IMR-90 (cell line): ENCODE measurements at regions not wholly inside any gene's neighbourhood (a gene's known extent, or its start where the extent isn't known, plus 50 kb on each side); places are given as distances from the start of the nearest gene placed in this dataset.

ENCODE experiments used
- ATAC-seq: fragments of 200-7000 bp; cut with Tn5 transposase; 2 replicates; pipeline ENCODE4 v1.9.1; 2020; ENCODE audit warnings: low read depth, mild to moderate bottlenecking, moderate library complexity
- BruUV-seq: library from RNA; stranded (reverse); fragments of 400-500 nt; replicated peaks from 2 replicates; lab custom pipeline; 2021; lab: Mats Ljungman, UMichigan
- CTCF ChIA-PET: fragments of 300-600 bp; formaldehyde crosslinking; extraction: SDS; loops from one replicate; lab custom pipeline; 2021; ENCODE audit warnings: antibody characterized with exemption; lab: Yijun Ruan, JAX
- POLR2A ChIA-PET: fragments of 300-600 bp; sonication (Branson Sonifier 250); formaldehyde crosslinking; loops from one replicate; lab custom pipeline; 2022; ENCODE audit warnings: antibody characterized with exemption; ENCODE audit not compliant: unreplicated experiment; lab: Charles Lee
- DNase-seq: peaks from one replicate; pipeline ENCODE4 v3.0.0; 2013
- H2AFZ ChIP-seq: replicated peaks from 2 replicates; pipeline ENCODE3; 2013; ENCODE audit warnings: low read length, mild to moderate bottlenecking; ENCODE audit not compliant: poor library complexity
- H2AK5ac ChIP-seq: 2 replicates; pipeline ENCODE4 v1.6.1; 2013; ENCODE audit warnings: low read depth, low read length, inconsistent platforms
- H2AK9ac ChIP-seq: replicated peaks from 2 replicates; pipeline ENCODE3; 2013; ENCODE audit warnings: mild to moderate bottlenecking, low read depth, low read length, moderate library complexity; ENCODE audit not compliant: poor library complexity
- H2BK120ac ChIP-seq: 2 replicates; pipeline ENCODE4 v1.6.1; 2013; ENCODE audit warnings: low read depth, low read length, inconsistent platforms
- H2BK15ac ChIP-seq: 3 replicates; pipeline ENCODE4 v1.6.1; 2013; ENCODE audit warnings: low read depth, low read length, inconsistent platforms
- H2BK20ac ChIP-seq: 2 replicates; pipeline ENCODE4 v1.6.1; 2013; ENCODE audit warnings: low read depth, mild to moderate bottlenecking, inconsistent platforms, low read length, moderate library complexity
- H2BK5ac ChIP-seq: 2 replicates; pipeline ENCODE4 v1.6.1; 2013; ENCODE audit warnings: mild to moderate bottlenecking, low read depth, low read length, inconsistent platforms; ENCODE audit not compliant: poor library complexity, severe bottlenecking
- H3K14ac ChIP-seq: replicated peaks from 2 replicates; pipeline ENCODE4 v1.6.1; 2013; ENCODE audit warnings: low read depth, low read length, inconsistent platforms
- H3K18ac ChIP-seq: 2 replicates; pipeline ENCODE4 v1.6.1; 2013; ENCODE audit warnings: low read depth, low read length, control low read depth
- H3K23ac ChIP-seq: 2 replicates; pipeline ENCODE4 v1.6.1; 2013; ENCODE audit warnings: low read depth, low read length, inconsistent platforms
- H3K27ac ChIP-seq: 2 replicates; pipeline ENCODE4 v1.5.1; 2013; ENCODE audit warnings: mild to moderate bottlenecking, control low read depth, low read length; ENCODE audit not compliant: insufficient read depth
- H3K27me3 ChIP-seq: 2 replicates; pipeline ENCODE4 v1.6.1; 2013; ENCODE audit warnings: low read length; ENCODE audit not compliant: control insufficient read depth, insufficient read depth
- H3K36me3 ChIP-seq: 2 replicates; pipeline ENCODE4 v1.6.1; 2013; ENCODE audit warnings: low read length, mixed read lengths; ENCODE audit not compliant: control insufficient read depth, insufficient read depth
- H3K4ac ChIP-seq: 2 replicates; pipeline ENCODE4 v1.6.1; 2013; ENCODE audit warnings: low read depth, low read length, inconsistent platforms
- H3K4me1 ChIP-seq: 2 replicates; pipeline ENCODE4 v1.6.1; 2013; ENCODE audit warnings: low read length, mixed read lengths; ENCODE audit not compliant: control insufficient read depth, insufficient read depth
- H3K4me2 ChIP-seq: 2 replicates; pipeline ENCODE4 v1.6.1; 2013; ENCODE audit warnings: low read depth, mild to moderate bottlenecking, control low read depth, low read length, moderate library complexity
- H3K4me3 ChIP-seq: 2 replicates; pipeline ENCODE4 v1.5.1; 2013; ENCODE audit warnings: low read depth, mild to moderate bottlenecking, control low read depth, low read length, moderate library complexity; ENCODE audit not compliant: insufficient read depth
- H3K56ac ChIP-seq: 2 replicates; pipeline ENCODE4 v1.6.1; 2013; ENCODE audit warnings: low read length, inconsistent platforms; ENCODE audit not compliant: insufficient read depth; ENCODE audit errors: extremely low read depth
- H3K79me1 ChIP-seq, 2 experiments: 2 replicates each; pipeline ENCODE4 v1.6.1; 2013; ENCODE audit warnings: low read length in 2 of 2, inconsistent platforms in 1 of 2, low read depth in 1 of 2
- H3K9ac ChIP-seq: 2 replicates; pipeline ENCODE4 v1.6.1; 2013; ENCODE audit warnings: low read depth, low read length, control low read depth
- H3K9me1 ChIP-seq: 2 replicates; pipeline ENCODE4 v1.6.1; 2013; ENCODE audit warnings: low read length, inconsistent platforms; ENCODE audit not compliant: insufficient read depth
- H3K9me3 ChIP-seq: 2 replicates; pipeline ENCODE4 v1.6.1; 2013; ENCODE audit warnings: low read length; ENCODE audit not compliant: control insufficient read depth, insufficient read depth
- H4K20me1 ChIP-seq: 2 replicates; pipeline ENCODE4 v1.6.1; 2013; ENCODE audit warnings: low read length, inconsistent platforms; ENCODE audit not compliant: insufficient read depth
- H4K5ac ChIP-seq: 2 replicates; pipeline ENCODE4 v1.6.1; 2013; ENCODE audit warnings: mild to moderate bottlenecking, low read depth, low read length, control low read depth
- H4K8ac ChIP-seq, 2 experiments: 2 replicates each; pipeline ENCODE4 v1.6.1; 2013; ENCODE audit warnings: low read depth in 2 of 2, low read length in 2 of 2, control low read depth in 1 of 2, inconsistent platforms in 1 of 2
- H4K91ac ChIP-seq: 2 replicates; pipeline ENCODE4 v1.6.1; 2013; ENCODE audit warnings: low read depth, low read length, inconsistent platforms; ENCODE audit not compliant: insufficient read depth
- CHD1 ChIP-seq: IDR thresholded peaks from 2 replicates; pipeline ENCODE4 v1.6.1; 2012; ENCODE audit warnings: low read depth, low read length, improper control_type of control experiment
- MAFK ChIP-seq: IDR thresholded peaks from 2 replicates; pipeline ENCODE4 v1.6.1; 2012; ENCODE audit warnings: low read depth, low read length, improper control_type of control experiment
- SMC3 ChIP-seq: fragments of 150-350 bp; IDR thresholded peaks from 2 replicates; pipeline ENCODE4 v1.6.1; 2016; ENCODE audit warnings: low read depth, mild to moderate bottlenecking, antibody characterized with exemption, low read length, moderate library complexity
- WGBS, 2 experiments: methylation state at CpG; one replicate each; pipeline versions ENCODE4 v1.1.5 to v1.1.7; 2013; ENCODE audit warnings: missing lambda C conversion rate in 2 of 2; ENCODE audit not compliant: insufficient read length in 1 of 2; ENCODE audit errors: extremely low coverage in 2 of 2; 5-methylcytosine and 5-hydroxymethylcytosine counted together
- dilution Hi-C: fragments of 300-500 bp; cut with HindIII; formaldehyde crosslinking; loops from one replicate; pipeline ENCODE4 v1.14.3; 2018; ENCODE audit warnings: low sequenced_read_pairs; ENCODE audit not compliant: unreplicated experiment
- in situ Hi-C: fragments of 300-500 bp; cut with MboI; formaldehyde crosslinking; loops from 3 replicates; pipeline ENCODE4 v1.14.3; 2019; ENCODE audit warnings: low sequenced_read_pairs, inconsistent platforms, mixed read lengths
- intact Hi-C: fragments of 100-400 bp; cut with micrococcal nuclease; formaldehyde crosslinking; loops from 2 replicates; pipeline ENCODE4 v1.10.0; 2022
- TF ChIP-seq, protein P1 (sequence below): fragments of 150-350 bp; IDR thresholded peaks from 2 replicates; pipeline ENCODE4 v1.6.1; 2016; ENCODE audit warnings: low read depth, mild to moderate bottlenecking, low read length, moderate library complexity, borderline replicate concordance

DNA sequence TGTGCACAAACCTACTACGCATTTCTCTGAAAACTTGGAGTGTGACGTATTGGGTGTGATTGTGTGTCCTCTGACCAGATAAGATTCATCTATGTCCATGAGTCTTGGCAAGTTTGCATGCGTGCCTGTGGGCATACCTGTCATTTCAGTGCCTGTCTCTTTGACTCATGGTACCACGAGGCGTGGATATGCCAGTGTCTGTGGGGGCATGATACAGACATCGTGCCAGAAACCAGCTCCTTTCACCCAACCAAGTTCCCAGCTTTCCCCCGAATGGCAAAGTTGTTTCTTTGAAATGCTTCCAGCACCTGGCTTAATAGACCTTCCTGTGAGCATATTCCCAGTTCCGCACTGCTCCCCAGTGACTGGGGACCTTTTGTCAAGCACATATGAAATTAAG lies 241.9 kb upstream of the MVB12B start:
- Histone ChIP-seq H3K27ac (no peak overlapping the region), H2BK20ac (no peak overlapping the region), H3K36me3 (no peaks in the 10 kb centered on the region), H3K4me1 (no peaks in the 10 kb centered on the region), H2AFZ (no peak overlapping the region), H3K9ac (no peak overlapping the region), H3K79me1 (no peaks in the 10 kb centered on the region), H2BK5ac (no peak overlapping the region), H3K4me3 (no peak overlapping the region), H3K9me3 (no peaks in the 10 kb centered on the region), H3K4ac (no peak overlapping the region), H3K4me2 (no peak overlapping the region), H3K18ac (no peak overlapping the region), H4K5ac (no peak overlapping the region), H4K8ac (no peak overlapping the region), H2BK120ac (no peak overlapping the region), H3K23ac (no peak overlapping the region), H4K20me1 (no peaks in the 10 kb centered on the region), H2BK15ac (no peak overlapping the region), H3K9me1 (no peaks in the 10 kb centered on the region), H2AK9ac (no peak overlapping the region), H2AK5ac (no peak overlapping the region), H4K91ac (no peak overlapping the region), H3K27me3 (peaks cover 2% of the 10 kb centered on the region; the same call in 1 of the 2 replicates), H3K14ac (no peak overlapping the region), H3K56ac (no peak overlapping the region)
- dilution Hi-C loops: no loop called here
- DNase-seq (no peak), ATAC-seq (no peak)
- CTCF ChIA-PET: no interaction called here
- in situ Hi-C loops: no loop called here
- TF ChIP-seq CHD1: no peak
- TF ChIP-seq SMC3: no peak
- no peak for TF ChIP-seq MAFK
- TF ChIP-seq, protein P1, sequence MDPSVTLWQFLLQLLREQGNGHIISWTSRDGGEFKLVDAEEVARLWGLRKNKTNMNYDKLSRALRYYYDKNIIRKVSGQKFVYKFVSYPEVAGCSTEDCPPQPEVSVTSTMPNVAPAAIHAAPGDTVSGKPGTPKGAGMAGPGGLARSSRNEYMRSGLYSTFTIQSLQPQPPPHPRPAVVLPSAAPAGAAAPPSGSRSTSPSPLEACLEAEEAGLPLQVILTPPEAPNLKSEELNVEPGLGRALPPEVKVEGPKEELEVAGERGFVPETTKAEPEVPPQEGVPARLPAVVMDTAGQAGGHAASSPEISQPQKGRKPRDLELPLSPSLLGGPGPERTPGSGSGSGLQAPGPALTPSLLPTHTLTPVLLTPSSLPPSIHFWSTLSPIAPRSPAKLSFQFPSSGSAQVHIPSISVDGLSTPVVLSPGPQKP: no peak
- BruUV-seq: no TSS peak
- POLR2A ChIA-PET: no interaction called here
- WGBS, 2 experiments: no CpG with 5 or more reads among the region's 8 CpGs
- intact Hi-C loops: no loop called here
